K562 (cell line): ENCODE measurements at regions not wholly inside any gene's neighbourhood (a gene's known extent, or its start where the extent isn't known, plus 50 kb on each side); places are given as distances from the start of the nearest gene placed in this dataset.
A peak's percentile ranks its signal among the peaks of the same experiment; 100 is the strongest.

ENCODE experiments used
- ARID1B ChIP-seq: fragments of 450-650 bp; IDR thresholded peaks from 2 replicates; pipeline ENCODE4 v1.6.1; 2016; ENCODE audit warnings: antibody characterized with exemption, mild to moderate bottlenecking, inconsistent platforms
- ATF6 ChIP-seq: sonication (generic); formaldehyde crosslinking; IDR thresholded peaks from 2 replicates; pipeline ENCODE4 v1.4.0; 2020; ENCODE audit warnings: mild to moderate bottlenecking, missing genetic modification reagents
- CREM ChIP-seq: IDR thresholded peaks from 2 replicates; pipeline ENCODE4 v1.6.1; 2014; ENCODE audit warnings: antibody characterized with exemption, low read depth
- DNMT1 ChIP-seq: fragments of 450-650 bp; IDR thresholded peaks from 2 replicates; pipeline ENCODE4 v1.6.1; 2016; ENCODE audit warnings: antibody characterized with exemption, mild to moderate bottlenecking
- IRF2 ChIP-seq: sonication (generic); formaldehyde crosslinking; IDR thresholded peaks from 2 replicates; pipeline ENCODE4 v1.8.1; 2022; ENCODE audit warnings: mild to moderate bottlenecking, missing genetic modification reagents
- KDM5B ChIP-seq: fragments of 200-600 bp; sonication (generic); IDR thresholded peaks from 2 replicates; pipeline ENCODE4 v1.6.1; 2012; ENCODE audit warnings: low read depth, mild to moderate bottlenecking, moderate library complexity, low read length, control low read depth, inconsistent platforms; ENCODE audit not compliant: insufficient replicate concordance
- MYNN ChIP-seq, 2 experiments: sonication (generic); formaldehyde crosslinking in 1 of 2; IDR thresholded peaks; 2 replicates each; pipeline versions ENCODE4 v1.5.0 to v1.6.1; 2016 to 2020; ENCODE audit warnings: antibody characterized with exemption in 1 of 2, missing genetic modification reagents in 1 of 2
- NCOR1 ChIP-seq: fragments of 450-650 bp; IDR thresholded peaks from 2 replicates; pipeline ENCODE4 v1.6.1; 2016; ENCODE audit warnings: mild to moderate bottlenecking, moderate library complexity
- NFATC3 ChIP-seq: fragments of 450-650 bp; IDR thresholded peaks from 2 replicates; pipeline ENCODE4 v1.6.1; 2017; ENCODE audit warnings: mild to moderate bottlenecking
- NUFIP1 ChIP-seq: fragments of 450-650 bp; IDR thresholded peaks from 2 replicates; pipeline ENCODE4 v1.6.1; 2018; ENCODE audit not compliant: partially characterized antibody
- PTTG1 ChIP-seq: fragments of 450-650 bp; IDR thresholded peaks from 2 replicates; pipeline ENCODE4 v1.6.1; 2016; ENCODE audit warnings: low read depth, mild to moderate bottlenecking, missing genetic modification characterization, missing compliant biosample characterization
- SMC3 ChIP-seq: conservative IDR thresholded peaks from 2 replicates; pipeline ENCODE4 v1.6.1; 2011; ENCODE audit warnings: low read depth, low read length, improper control_type of control experiment; ENCODE audit not compliant: insufficient read depth
- SP1 ChIP-seq: sonication (generic); formaldehyde crosslinking; IDR thresholded peaks from 2 replicates; pipeline ENCODE4 v1.8.1; 2022; ENCODE audit warnings: mild to moderate bottlenecking, missing genetic modification reagents
- U2AF2 ChIP-seq: fragments of 200-400 bp; formaldehyde crosslinking; optimal IDR thresholded peaks from 2 replicates; pipeline ENCODE3; 2017; ENCODE audit warnings: low read depth, mild to moderate bottlenecking, low read length
- ZBTB1 ChIP-seq: sonication (generic); formaldehyde crosslinking; IDR thresholded peaks from 2 replicates; pipeline ENCODE4 v1.8.1; 2023; ENCODE audit warnings: missing genetic modification reagents, low read depth, mild to moderate bottlenecking, borderline replicate concordance
- ZBTB12 ChIP-seq: fragments of 250-450 bp; sonication (Bioruptor Pico); IDR thresholded peaks from 2 replicates; pipeline ENCODE4 v1.4.0; 2020
- ZKSCAN1 ChIP-seq: fragments of 150-350 bp; IDR thresholded peaks from 2 replicates; pipeline ENCODE4 v1.6.1; 2016; ENCODE audit warnings: low read depth, low read length
- ZNF23 ChIP-seq: fragments of 250-450 bp; sonication (Bioruptor Pico); IDR thresholded peaks from 2 replicates; pipeline ENCODE4 v1.4.0; 2020; ENCODE audit warnings: mild to moderate bottlenecking
- ZNF232 ChIP-seq: sonication (generic); formaldehyde crosslinking; IDR thresholded peaks from 2 replicates; pipeline ENCODE4 v1.8.0; 2022; ENCODE audit warnings: mild to moderate bottlenecking, missing genetic modification reagents
- ZNF311 ChIP-seq: fragments of 250-450 bp; sonication (Bioruptor Pico); IDR thresholded peaks from 2 replicates; pipeline ENCODE4 v1.4.0; 2020; ENCODE audit warnings: mild to moderate bottlenecking, moderate library complexity
- ZNF324 ChIP-seq: fragments of 250-450 bp; sonication (Bioruptor Pico); IDR thresholded peaks from 2 replicates; pipeline ENCODE4 v1.4.0; 2020; ENCODE audit warnings: mild to moderate bottlenecking
- ZNF780A ChIP-seq: fragments of 250-450 bp; sonication (Bioruptor Pico); IDR thresholded peaks from 2 replicates; pipeline ENCODE4 v1.5.0; 2021; ENCODE audit warnings: mild to moderate bottlenecking
- TF ChIP-seq, protein P1 (sequence below): fragments of 250-450 bp; sonication (Bioruptor Pico); IDR thresholded peaks from 2 replicates; pipeline ENCODE4 v1.8.0; 2021; ENCODE audit warnings: moderate library complexity, mild to moderate bottlenecking, inconsistent platforms
- TF ChIP-seq, protein P2 (sequence below): fragments of 250-450 bp; sonication (Bioruptor Pico); IDR thresholded peaks from 2 replicates; pipeline ENCODE4 v1.5.0; 2021

GRCh38 chr1:8122477-8123407 lies 96.6 kb upstream of the ERRFI1 start (continued):
- TF ChIP-seq, protein P1, sequence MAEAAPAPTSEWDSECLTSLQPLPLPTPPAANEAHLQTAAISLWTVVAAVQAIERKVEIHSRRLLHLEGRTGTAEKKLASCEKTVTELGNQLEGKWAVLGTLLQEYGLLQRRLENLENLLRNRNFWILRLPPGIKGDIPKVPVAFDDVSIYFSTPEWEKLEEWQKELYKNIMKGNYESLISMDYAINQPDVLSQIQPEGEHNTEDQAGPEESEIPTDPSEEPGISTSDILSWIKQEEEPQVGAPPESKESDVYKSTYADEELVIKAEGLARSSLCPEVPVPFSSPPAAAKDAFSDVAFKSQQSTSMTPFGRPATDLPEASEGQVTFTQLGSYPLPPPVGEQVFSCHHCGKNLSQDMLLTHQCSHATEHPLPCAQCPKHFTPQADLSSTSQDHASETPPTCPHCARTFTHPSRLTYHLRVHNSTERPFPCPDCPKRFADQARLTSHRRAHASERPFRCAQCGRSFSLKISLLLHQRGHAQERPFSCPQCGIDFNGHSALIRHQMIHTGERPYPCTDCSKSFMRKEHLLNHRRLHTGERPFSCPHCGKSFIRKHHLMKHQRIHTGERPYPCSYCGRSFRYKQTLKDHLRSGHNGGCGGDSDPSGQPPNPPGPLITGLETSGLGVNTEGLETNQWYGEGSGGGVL (CRISPR knock-in tag), result peak; percentile 92
- TF ChIP-seq, protein P2, sequence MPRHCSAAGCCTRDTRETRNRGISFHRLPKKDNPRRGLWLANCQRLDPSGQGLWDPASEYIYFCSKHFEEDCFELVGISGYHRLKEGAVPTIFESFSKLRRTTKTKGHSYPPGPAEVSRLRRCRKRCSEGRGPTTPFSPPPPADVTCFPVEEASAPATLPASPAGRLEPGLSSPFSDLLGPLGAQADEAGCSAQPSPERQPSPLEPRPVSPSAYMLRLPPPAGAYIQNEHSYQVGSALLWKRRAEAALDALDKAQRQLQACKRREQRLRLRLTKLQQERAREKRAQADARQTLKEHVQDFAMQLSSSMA (CRISPR knock-in tag), result no peak
- no peak for TF ChIP-seq U2AF2
- TF ChIP-seq CREM, result peak; percentile 32; the same call in 1 of the 2 replicates
- TF ChIP-seq SMC3, result no peak
- no peak for TF ChIP-seq SP1 (CRISPR knock-in tag)
- TF ChIP-seq NCOR1, result peak; percentile 79
- TF ChIP-seq ARID1B, result peak; percentile 94
- TF ChIP-seq NUFIP1, result peak; percentile 90
- TF ChIP-seq NFATC3, result no peak
- no peak for TF ChIP-seq ZKSCAN1
- TF ChIP-seq KDM5B, result no peak
- TF ChIP-seq ZBTB12 (CRISPR knock-in tag), result peak; percentile 82
- no peak for TF ChIP-seq ZNF780A
- TF ChIP-seq MYNN (IDR thresholded peaks at IDR 0.05), result peak; percentile 62; the same call in 1 of the 2 replicates
- TF ChIP-seq MYNN (CRISPR knock-in tag; IDR thresholded peaks at IDR 0.05), result no peak
- no peak for TF ChIP-seq ZNF232
- TF ChIP-seq ZBTB1 (CRISPR knock-in tag), result no peak
- TF ChIP-seq DNMT1, result no peak
- peak; percentile 96 for TF ChIP-seq PTTG1 (tag)
- peak; percentile 77 for TF ChIP-seq ZNF324 (CRISPR knock-in tag)
- no peak for TF ChIP-seq ATF6 (CRISPR knock-in tag)
- TF ChIP-seq IRF2, result no peak
- no peak for TF ChIP-seq ZNF23 (CRISPR knock-in tag)
- TF ChIP-seq ZNF311 (CRISPR knock-in tag), result peak; percentile 99
